ENCODE measurements at regions not wholly inside any gene's neighbourhood (a gene's known extent, or its start where the extent isn't known, plus 50 kb on each side); places are given as distances from the start of the nearest gene placed in this dataset.

DNA sequence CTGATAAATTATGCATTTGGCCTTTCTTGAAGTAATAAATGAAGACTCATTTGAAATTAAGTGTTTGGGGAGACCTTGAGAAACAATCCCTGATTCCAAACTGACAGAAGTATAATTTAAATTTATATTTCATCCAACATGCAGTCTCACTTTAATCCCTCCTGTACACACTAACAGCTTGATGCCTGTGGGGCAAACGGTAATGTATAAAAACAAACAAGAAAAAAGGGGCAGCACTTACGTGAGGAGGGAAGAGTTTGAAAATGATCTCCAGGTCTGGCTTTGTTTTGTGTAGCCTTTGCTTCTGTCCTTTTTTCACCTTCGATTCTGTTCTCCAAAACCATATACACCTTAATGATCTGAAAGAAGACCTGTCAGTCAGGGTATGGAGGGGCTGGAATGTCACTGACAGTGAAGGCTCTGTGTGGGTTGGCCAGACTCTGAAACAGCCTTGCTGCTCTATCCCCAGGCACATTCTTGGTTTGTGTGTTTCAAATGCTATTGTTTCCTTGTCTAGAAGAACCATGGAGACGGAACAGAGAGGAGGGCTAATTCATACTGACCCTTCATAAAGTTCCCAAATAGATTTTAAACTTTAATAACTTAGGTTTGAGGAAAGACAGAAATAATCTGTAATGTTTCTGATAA, 338.2 kb upstream of the WWC1 start:
- H2AFZ ChIP-seq (ENCODE audit: low read length): peak overlapping the region; percentile 38
- no peak overlapping the region for H3K27ac ChIP-seq (ENCODE audit: low read depth, low read length)
- no peak overlapping the region for H3K4me3 ChIP-seq (ENCODE audit: insufficient read depth, low read length)
- H3K36me3 ChIP-seq (ENCODE audit: insufficient read depth, low read length): no peaks in the 10 kb centered on the region
- no peaks in the 10 kb centered on the region for H4K20me1 ChIP-seq (ENCODE audit: insufficient read depth, low read length)
- H3K27me3 ChIP-seq (ENCODE audit: insufficient read depth, low read length): no peaks in the 10 kb centered on the region
- TF ChIP-seq CTCF (IDR thresholded peaks at IDR 0.05; ENCODE audit: extremely low read depth, low read depth, low read length): no peak
- H3K79me2 ChIP-seq (ENCODE audit: insufficient read depth, low read length): no peaks in the 10 kb centered on the region
- no peak for DNase-seq (ENCODE audit: insufficient read length, low spot score, missing footprints)
- no peaks in the 10 kb centered on the region for H3K9me3 ChIP-seq (ENCODE audit: low read depth, low read length)
- peaks cover 19% of the 10 kb centered on the region for H3K4me1 ChIP-seq (ENCODE audit: insufficient read depth, low read length)
- H3K4me2 ChIP-seq (ENCODE audit: insufficient read depth, low read length): no peak overlapping the region

DNA sequence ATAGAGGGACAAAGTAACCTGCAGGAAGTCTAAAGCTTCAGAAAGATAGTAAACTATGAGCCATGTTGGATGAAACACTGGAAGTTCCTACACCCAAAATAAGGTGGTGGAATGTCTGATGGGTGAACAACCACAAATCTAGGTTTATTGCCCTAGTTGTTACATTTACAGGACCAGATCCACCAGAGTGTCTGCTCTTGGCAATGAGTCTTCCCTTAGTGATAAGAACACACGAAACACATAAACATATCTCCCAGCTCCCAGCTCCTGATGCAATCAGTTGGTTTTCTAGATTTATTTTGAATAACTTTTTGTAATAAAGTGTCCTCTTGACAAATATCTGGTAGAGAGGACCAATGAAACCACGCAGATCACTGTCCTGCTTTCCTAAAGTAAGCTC, 329.7 kb upstream of the WWC1 start:
- no peaks in the 10 kb centered on the region for H4K20me1 ChIP-seq (ENCODE audit: insufficient read depth, low read length)
- no peak for TF ChIP-seq CTCF (IDR thresholded peaks at IDR 0.05; ENCODE audit: extremely low read depth, low read depth, low read length)
- H3K4me1 ChIP-seq (ENCODE audit: insufficient read depth, low read length): no peaks in the 10 kb centered on the region
- no peak overlapping the region for H2AFZ ChIP-seq (ENCODE audit: low read length)
- no peak overlapping the region for H3K4me3 ChIP-seq (ENCODE audit: insufficient read depth, low read length)
- no peaks in the 10 kb centered on the region for H3K79me2 ChIP-seq (ENCODE audit: insufficient read depth, low read length)
- no peak for DNase-seq (ENCODE audit: insufficient read length, low spot score, missing footprints)
- no peak overlapping the region for H3K27ac ChIP-seq (ENCODE audit: low read depth, low read length)
- H3K4me2 ChIP-seq (ENCODE audit: insufficient read depth, low read length): no peak overlapping the region
- H3K9me3 ChIP-seq (ENCODE audit: low read depth, low read length): no peaks in the 10 kb centered on the region
- no peaks in the 10 kb centered on the region for H3K36me3 ChIP-seq (ENCODE audit: insufficient read depth, low read length)
- no peaks in the 10 kb centered on the region for H3K27me3 ChIP-seq (ENCODE audit: insufficient read depth, low read length)

GRCh38 chr5:167964529-167964928, 326.9 kb upstream of the WWC1 start:
- no peaks in the 10 kb centered on the region for H3K79me2 ChIP-seq (ENCODE audit: insufficient read depth, low read length)
- no peaks in the 10 kb centered on the region for H3K27me3 ChIP-seq (ENCODE audit: insufficient read depth, low read length)
- H4K20me1 ChIP-seq (ENCODE audit: insufficient read depth, low read length): no peaks in the 10 kb centered on the region
- H2AFZ ChIP-seq (ENCODE audit: low read length): no peak overlapping the region
- no peak overlapping the region for H3K4me2 ChIP-seq (ENCODE audit: insufficient read depth, low read length)
- no peak overlapping the region for H3K27ac ChIP-seq (ENCODE audit: low read depth, low read length)
- H3K9me3 ChIP-seq (ENCODE audit: low read depth, low read length): no peaks in the 10 kb centered on the region
- TF ChIP-seq CTCF (IDR thresholded peaks at IDR 0.05; ENCODE audit: extremely low read depth, low read depth, low read length): peak; percentile 37
- no peaks in the 10 kb centered on the region for H3K4me1 ChIP-seq (ENCODE audit: insufficient read depth, low read length)
- no peaks in the 10 kb centered on the region for H3K36me3 ChIP-seq (ENCODE audit: insufficient read depth, low read length)
- DNase-seq (ENCODE audit: insufficient read length, low spot score, missing footprints): no peak
- H3K4me3 ChIP-seq (ENCODE audit: insufficient read depth, low read length): no peak overlapping the region

GRCh38 chr5:167965710-167966109, 325.7 kb upstream of the WWC1 start:
- Histone ChIP-seq H4K20me1 (ENCODE audit: insufficient read depth, low read length) (no peaks in the 10 kb centered on the region), H3K9me3 (ENCODE audit: low read depth, low read length) (no peaks in the 10 kb centered on the region), H3K4me3 (ENCODE audit: insufficient read depth, low read length) (no peak overlapping the region), H3K36me3 (ENCODE audit: insufficient read depth, low read length) (no peaks in the 10 kb centered on the region), H3K27me3 (ENCODE audit: insufficient read depth, low read length) (no peaks in the 10 kb centered on the region), H2AFZ (ENCODE audit: low read length) (no peak overlapping the region), H3K27ac (ENCODE audit: low read depth, low read length) (no peak overlapping the region), H3K4me2 (ENCODE audit: insufficient read depth, low read length) (no peak overlapping the region), H3K79me2 (ENCODE audit: insufficient read depth, low read length) (no peaks in the 10 kb centered on the region), H3K4me1 (ENCODE audit: insufficient read depth, low read length) (no peaks in the 10 kb centered on the region)
- no peak for DNase-seq (ENCODE audit: insufficient read length, low spot score, missing footprints)
- no peak for TF ChIP-seq CTCF (IDR thresholded peaks at IDR 0.05; ENCODE audit: extremely low read depth, low read depth, low read length)
